ENCODE measurements at regions not wholly inside any gene's neighbourhood (a gene's known extent, or its start where the extent isn't known, plus 50 kb on each side); places are given as distances from the start of the nearest gene placed in this dataset.

DNA sequence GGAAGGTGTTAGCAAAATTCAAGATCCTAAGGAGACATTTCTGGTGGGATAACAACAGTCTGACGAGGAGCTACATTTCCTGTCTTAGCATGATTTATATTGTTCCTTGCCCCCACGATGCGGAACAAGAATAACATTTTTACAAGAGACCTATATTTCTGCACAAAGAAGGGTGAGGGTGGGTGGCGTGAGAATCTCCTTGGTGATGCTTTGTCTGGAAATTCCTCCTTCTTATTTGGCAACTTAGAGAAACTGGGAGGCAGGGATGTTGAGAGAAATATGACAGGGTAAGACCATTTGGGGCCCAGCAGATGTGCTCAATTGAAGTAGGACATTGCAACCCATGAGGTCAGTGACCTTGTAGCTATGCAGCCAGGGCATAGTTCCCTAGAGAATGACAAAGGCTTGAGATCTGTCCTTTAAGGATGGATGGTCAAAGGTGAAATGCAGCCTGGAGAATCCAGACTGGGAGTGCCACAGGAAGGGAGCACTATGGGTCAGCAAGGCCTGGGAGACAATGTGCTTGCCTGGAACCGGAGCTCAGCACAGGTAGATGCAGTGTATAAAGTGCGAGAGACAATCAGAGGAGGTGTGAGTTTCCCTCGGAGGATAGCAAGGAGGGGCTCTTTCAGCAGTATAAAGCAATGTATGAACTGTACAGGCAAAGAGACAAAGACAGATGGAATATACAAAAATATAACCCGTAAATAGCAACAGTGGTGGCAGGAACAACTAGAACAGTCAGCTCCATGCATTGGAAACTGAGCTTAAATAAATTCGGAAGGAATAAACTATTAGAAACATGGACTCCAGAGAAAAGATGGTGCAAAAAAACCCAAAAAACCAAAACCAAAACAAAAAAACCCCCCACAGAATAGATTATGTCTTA is 317.6 kb upstream of the TBL1XR1 start:
- TF ChIP-seq, protein P1, sequence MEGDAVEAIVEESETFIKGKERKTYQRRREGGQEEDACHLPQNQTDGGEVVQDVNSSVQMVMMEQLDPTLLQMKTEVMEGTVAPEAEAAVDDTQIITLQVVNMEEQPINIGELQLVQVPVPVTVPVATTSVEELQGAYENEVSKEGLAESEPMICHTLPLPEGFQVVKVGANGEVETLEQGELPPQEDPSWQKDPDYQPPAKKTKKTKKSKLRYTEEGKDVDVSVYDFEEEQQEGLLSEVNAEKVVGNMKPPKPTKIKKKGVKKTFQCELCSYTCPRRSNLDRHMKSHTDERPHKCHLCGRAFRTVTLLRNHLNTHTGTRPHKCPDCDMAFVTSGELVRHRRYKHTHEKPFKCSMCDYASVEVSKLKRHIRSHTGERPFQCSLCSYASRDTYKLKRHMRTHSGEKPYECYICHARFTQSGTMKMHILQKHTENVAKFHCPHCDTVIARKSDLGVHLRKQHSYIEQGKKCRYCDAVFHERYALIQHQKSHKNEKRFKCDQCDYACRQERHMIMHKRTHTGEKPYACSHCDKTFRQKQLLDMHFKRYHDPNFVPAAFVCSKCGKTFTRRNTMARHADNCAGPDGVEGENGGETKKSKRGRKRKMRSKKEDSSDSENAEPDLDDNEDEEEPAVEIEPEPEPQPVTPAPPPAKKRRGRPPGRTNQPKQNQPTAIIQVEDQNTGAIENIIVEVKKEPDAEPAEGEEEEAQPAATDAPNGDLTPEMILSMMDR (IDR thresholded peaks at IDR 0.05): no peak
- no peak for TF ChIP-seq POLR2A (IDR thresholded peaks at IDR 0.05)
